NT2/D1 (cell line): ENCODE measurements at regions not wholly inside any gene's neighbourhood (a gene's known extent, or its start where the extent isn't known, plus 50 kb on each side); places are given as distances from the start of the nearest gene placed in this dataset.

Experiments used
- YY1 ChIP-seq: IDR thresholded peaks from 2 replicates; pipeline ENCODE4 v1.6.1; 2011; ENCODE audit not compliant: insufficient read length, insufficient read depth
- ZNF274 ChIP-seq: IDR thresholded peaks from 2 replicates; pipeline ENCODE4 v1.6.1; 2011; ENCODE audit warnings: mild to moderate bottlenecking, low read depth, low read length

- no peak for TF ChIP-seq ZNF274
- TF ChIP-seq YY1, result no peak
Observed at GRCh38 chr1:87913361-87913760, 584.7 kb downstream of the LMO4 start.
